COLO829 (cell line): ENCODE measurements at regions not wholly inside any gene's neighbourhood (a gene's known extent, or its start where the extent isn't known, plus 50 kb on each side); places are given as distances from the start of the nearest gene placed in this dataset.
"Not testable (repeated sequence)": the region's sequence is repeated elsewhere in the genome, so short reads cannot be mapped to it uniquely, and the experiment has no call there.

ENCODE experiments used
- DNase-seq: peaks from one replicate; pipeline ENCODE4 v3.0.0; 2012; ENCODE audit warnings: low spot score

GRCh38 chr16:62899737-62900136, 863.5 kb upstream of the CDH8 start:
- no peak for DNase-seq

GRCh38 chr16:62889097-62889496, 852.9 kb upstream of the CDH8 start:
- no peak for DNase-seq

GRCh38 chr16:62883509-62883908, 847.3 kb upstream of the CDH8 start:
- no peak for DNase-seq

- no peak for DNase-seq
These were observed 846.4 kb upstream of the CDH8 start for GRCh38 chr16:62882552-62883221.

DNA sequence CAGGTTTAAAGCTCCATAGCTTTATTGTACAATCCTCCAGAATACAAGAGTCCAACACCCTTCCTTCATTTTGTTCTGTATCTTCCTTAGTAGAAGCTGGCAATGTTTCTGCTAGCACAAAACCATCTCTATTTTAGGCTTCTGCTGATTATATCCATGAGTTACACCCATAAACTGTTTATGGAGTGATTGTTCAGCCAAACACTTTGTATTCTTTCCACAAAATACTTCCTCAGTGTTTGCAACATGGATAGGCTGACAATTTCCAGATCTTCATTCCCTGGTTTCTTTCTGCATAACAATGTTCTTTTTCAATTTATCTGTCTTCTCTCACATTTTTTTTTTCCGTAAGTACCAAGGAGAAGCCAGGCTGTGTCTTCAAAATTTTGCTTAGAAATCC, 839.9 kb upstream of the CDH8 start:
- no peak for DNase-seq

- no peak for DNase-seq
These were observed 836.1 kb upstream of the CDH8 start for GRCh38 chr16:62872339-62872738.

GRCh38 chr16:62870554-62870953, 834.3 kb upstream of the CDH8 start:
- DNase-seq, result no peak

GRCh38 chr16:62869837-62870236, 833.6 kb upstream of the CDH8 start:
- no peak for DNase-seq

- DNase-seq, result no peak
These were observed 826.9 kb upstream of the CDH8 start for GRCh38 chr16:62863139-62863538.

- no peak for DNase-seq
These were observed 817.6 kb upstream of the CDH8 start for GRCh38 chr16:62853887-62854286.

DNA sequence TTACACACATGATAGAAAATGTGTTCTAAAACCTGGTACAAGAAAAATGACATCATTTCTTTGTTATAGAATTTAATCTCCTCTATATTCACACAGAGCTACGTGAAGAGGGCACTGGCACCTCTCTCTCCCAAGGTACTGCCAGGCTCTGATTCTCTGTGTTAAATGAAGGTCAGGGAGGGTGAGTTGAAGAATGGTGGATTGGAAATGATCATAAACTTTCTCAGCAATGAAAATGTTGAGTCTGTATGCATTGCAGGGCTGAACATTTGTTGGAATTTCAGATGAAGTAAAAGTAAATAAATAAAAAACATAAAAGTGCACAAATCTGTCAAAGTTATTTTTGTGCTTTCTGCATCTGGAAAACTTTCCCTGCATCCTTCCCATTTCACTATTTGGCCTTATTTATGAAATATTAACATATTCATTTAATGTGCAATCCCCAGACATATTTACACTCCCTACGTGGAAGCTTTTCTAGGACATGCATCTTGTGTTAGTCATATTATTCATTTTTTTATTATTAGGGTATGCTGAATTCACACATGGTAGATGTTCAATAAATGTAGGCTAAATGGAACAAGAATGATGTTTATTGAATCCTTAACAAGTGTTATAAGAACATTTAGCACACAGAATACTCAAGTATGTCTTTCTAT, 810.3 kb upstream of the CDH8 start:
- DNase-seq, result no peak

- no peak for DNase-seq
These were observed 796.0 kb upstream of the CDH8 start for GRCh38 chr16:62832214-62832613.

DNA sequence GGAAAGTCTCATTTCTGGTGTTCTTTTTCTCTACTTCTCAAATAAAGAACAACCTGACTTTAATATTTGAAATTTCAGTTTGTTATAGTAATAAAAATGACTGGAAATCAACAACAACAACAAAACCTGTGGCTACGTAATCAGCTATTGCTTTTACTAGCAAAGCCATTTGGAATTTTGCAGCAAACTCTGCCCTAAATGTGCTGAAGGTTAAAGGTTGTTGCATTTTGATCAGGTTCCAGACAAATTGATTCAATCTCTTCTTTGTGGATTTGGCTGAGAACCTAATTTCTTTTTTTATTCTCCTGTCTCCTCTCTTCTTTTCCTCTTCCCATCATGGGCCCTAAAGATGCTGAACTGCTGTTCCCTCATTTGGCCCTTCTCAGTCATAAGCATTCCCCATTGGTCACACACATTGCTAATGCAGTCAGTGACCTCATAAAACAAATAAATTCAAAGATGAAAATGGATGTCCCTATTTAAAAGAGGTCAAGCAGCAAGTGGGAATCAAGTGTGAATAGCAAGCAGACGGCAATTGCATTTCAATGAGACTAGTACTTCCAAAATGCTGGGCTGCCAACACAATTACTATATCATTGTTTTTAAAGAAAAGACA, 795.1 kb upstream of the CDH8 start:
- DNase-seq, result no peak

- DNase-seq, result no peak
These were observed 793.4 kb upstream of the CDH8 start for GRCh38 chr16:62829607-62830006.

DNA sequence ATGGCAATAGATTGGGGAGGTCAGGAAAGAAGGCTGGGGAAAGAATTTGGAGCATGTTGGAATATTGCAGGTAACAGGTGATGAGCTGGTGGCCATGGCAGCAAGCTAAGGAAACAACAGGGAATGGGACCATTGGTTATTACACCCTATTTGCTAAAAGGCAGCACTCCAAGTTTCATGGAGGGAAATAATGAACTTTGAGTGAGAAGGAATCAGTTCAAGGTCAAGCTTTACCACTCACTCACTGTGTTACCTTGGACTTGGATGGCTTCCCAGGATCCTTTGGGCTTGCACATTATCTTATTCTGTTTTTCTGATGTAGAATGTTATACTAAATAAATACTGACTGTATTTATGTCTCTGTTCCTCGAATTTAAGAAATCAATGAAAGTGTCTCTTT, 792.8 kb upstream of the CDH8 start:
- no peak for DNase-seq

- DNase-seq, result no peak
These were observed 785.6 kb upstream of the CDH8 start for GRCh38 chr16:62821824-62822223.

DNA sequence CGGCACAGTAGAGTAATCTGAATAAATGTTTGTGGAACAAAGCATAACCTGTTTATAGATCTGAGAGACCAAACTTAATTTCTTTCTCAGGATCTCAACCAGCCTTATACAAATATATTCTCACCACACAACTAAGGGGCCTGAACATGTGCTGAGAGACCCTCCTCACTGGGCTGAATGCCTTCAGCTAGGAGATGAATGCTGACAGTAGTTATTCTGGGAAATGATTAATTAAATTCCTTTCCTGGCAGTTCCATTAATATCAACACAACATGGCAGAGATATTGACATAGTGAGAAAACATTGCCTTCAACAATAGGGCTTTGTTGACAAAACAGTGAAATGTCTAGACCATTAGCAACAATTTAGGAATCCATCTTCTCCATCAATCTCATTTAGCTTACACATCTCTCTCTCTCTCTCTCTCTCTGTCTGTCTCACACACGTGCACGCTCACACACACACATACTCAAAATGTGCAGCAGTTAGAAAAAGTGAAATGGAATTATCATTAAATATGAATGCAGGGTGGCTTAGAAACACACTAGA, 780.8 kb upstream of the CDH8 start:
- no peak for DNase-seq

DNA sequence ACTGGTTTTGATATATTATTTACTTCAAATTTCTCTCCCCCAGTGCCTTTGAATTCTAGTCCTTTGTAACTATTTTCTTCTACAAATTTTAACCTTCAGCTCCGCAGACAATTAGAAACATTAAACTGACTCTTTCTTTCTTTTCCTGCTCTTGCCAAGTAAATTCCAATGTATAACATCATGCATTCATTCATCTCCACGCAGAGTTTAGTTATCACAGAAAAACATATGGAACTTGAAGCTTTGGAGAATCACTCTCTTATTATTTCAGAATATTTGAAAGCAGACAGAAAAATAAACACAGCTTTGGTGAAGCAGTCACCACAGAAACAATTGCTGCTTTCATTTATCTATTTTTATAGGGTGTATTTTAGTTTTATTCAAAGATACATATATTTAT, 778.7 kb upstream of the CDH8 start:
- no peak for DNase-seq

DNA sequence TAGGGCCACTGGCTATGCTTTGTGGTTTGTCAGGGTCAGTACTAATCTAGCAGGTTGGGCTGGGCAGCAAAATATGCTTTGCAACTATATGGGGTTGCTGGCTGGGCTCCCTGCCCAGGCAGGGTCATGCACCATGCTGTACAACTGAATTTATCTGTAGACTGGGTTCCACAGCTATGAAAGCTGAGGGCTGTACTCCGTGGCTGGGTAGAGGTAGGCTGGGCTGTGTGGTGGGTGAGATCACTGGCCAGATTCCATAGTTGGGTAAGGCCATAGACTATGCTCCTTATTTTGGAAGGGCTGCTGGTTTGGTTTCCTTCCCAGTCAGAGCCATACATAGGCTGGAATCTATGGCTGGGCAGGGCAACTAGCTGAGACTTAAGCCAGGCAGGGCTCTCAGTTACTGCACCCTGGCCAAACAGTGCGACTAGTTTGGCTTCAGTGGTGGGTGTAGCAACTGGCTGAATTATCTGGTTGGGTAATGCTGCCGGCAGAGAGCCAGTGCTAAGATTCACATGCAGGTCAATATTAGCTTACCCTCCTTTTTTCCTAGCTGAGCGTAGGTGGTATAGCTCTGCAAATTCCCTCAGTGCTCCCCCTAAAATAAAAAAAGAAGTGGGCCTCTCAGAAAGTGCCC, 769.1 kb upstream of the CDH8 start:
- no peak for DNase-seq

DNA sequence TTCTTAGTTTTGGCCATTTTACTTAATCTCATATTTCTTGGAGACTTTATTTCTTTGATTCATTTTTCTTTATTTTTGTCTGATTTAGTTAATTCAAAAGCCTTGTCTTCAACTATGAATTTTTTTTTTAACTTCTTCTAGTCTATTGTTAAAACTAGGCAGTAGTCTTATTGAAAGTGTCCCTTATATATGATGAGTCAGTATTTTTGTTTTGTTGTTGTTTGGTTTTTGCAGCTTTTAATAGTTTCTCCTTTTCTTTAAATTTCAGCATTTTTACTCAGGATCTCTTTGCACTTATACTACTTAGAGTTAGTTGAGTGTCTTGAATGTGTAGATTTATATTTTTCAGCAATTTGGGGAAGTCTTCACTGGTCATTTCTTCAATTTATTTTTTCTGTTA, 758.5 kb upstream of the CDH8 start:
- no peak for DNase-seq

- DNase-seq, result not testable (repeated sequence)
These were observed 743.8 kb upstream of the CDH8 start for GRCh38 chr16:62780081-62780480.

DNA sequence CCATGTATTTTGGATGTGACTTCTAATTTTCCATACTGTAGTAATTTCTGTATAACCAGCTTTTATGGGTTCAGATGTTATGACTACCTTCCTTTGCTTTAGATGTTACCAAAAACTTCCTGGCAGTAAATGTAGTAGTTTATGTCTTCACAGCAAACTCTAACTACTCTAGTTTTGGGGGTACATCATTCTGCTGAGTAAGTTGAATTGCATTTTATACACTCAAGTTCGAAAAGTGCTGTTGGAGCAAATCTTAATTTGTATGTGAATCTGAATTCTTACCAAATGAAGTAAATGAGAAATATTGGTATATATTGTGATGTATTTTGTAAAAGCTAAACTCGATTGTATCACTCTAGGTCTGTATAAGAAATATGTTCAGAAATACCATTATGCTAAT, 728.3 kb upstream of the CDH8 start:
- DNase-seq, result no peak

GRCh38 chr16:62760398-62760797, 724.2 kb upstream of the CDH8 start:
- no peak for DNase-seq
